Astrocyte (in vitro differentiated cells and primary cell): ENCODE measurements at regions not wholly inside any gene's neighbourhood (a gene's known extent, or its start where the extent isn't known, plus 50 kb on each side); places are given as distances from the start of the nearest gene placed in this dataset.

Experiments
- DNase-seq: peaks from one replicate; pipeline ENCODE4 v3.0.0-alpha.2; 2010; ENCODE audit warnings: low read depth
- FAIRE-seq: peaks from 2 replicates; lab custom pipeline; 2011; peaks lifted over from hg19 to GRCh38; lab: Jason Lieb, UNC
- H2AFZ ChIP-seq: 2 replicates; pipeline ENCODE4 v1.6.0; 2012; ENCODE audit warnings: low read depth, low read length, inconsistent platforms
- H3K27ac ChIP-seq: 2 replicates; pipeline ENCODE4 v1.5.1; 2011; ENCODE audit warnings: low read depth, low read length, inconsistent platforms
- H3K27me3 ChIP-seq: 2 replicates; pipeline ENCODE4 v1.6.0; 2011; ENCODE audit warnings: low read length, inconsistent platforms; ENCODE audit not compliant: insufficient read depth
- H3K36me3 ChIP-seq: 2 replicates; pipeline ENCODE4 v1.5.1; 2011; ENCODE audit warnings: low read length, inconsistent platforms; ENCODE audit not compliant: insufficient read depth
- H3K4me1 ChIP-seq: 2 replicates; pipeline ENCODE4 v1.5.1; 2011; ENCODE audit warnings: low read length, inconsistent platforms; ENCODE audit not compliant: insufficient read depth
- H3K4me2 ChIP-seq: 2 replicates; pipeline ENCODE4 v1.6.0; 2012; ENCODE audit warnings: low read length, inconsistent platforms
- H3K4me3 ChIP-seq: 2 replicates; pipeline ENCODE4 v1.5.1; 2011; ENCODE audit warnings: low read depth, mild to moderate bottlenecking, low read length, inconsistent platforms; ENCODE audit not compliant: insufficient read depth
- H3K79me2 ChIP-seq: 2 replicates; pipeline ENCODE4 v1.6.0; 2012; ENCODE audit warnings: mild to moderate bottlenecking, low read length, inconsistent platforms; ENCODE audit not compliant: insufficient read depth
- H3K9ac ChIP-seq: 2 replicates; pipeline ENCODE4 v1.6.0; 2012; ENCODE audit warnings: mild to moderate bottlenecking, low read length, inconsistent platforms
- H3K9me3 ChIP-seq: 2 replicates; pipeline ENCODE4 v1.5.1; 2012; ENCODE audit warnings: low read depth, mild to moderate bottlenecking, low read length, inconsistent platforms; ENCODE audit not compliant: insufficient read depth
- H4K20me1 ChIP-seq: 2 replicates; pipeline ENCODE4 v1.6.0; 2012; ENCODE audit warnings: low read length, inconsistent platforms; ENCODE audit not compliant: insufficient read depth
- H3K27ac Mint-ChIP-seq: one replicate; pipeline ENCODE4 v1.8.0; 2021; ENCODE audit warnings: mild to moderate bottlenecking, mixed read lengths; ENCODE audit not compliant: unreplicated experiment
- H3K27me3 Mint-ChIP-seq: one replicate; pipeline ENCODE4 v1.8.0; 2021; ENCODE audit warnings: low read depth, mixed read lengths; ENCODE audit not compliant: unreplicated experiment
- H3K36me3 Mint-ChIP-seq: one replicate; pipeline ENCODE4 v1.8.0; 2021; ENCODE audit warnings: low read depth, mixed read lengths; ENCODE audit not compliant: unreplicated experiment
- H3K4me1 Mint-ChIP-seq: one replicate; pipeline ENCODE4 v1.8.0; 2021; ENCODE audit warnings: low read depth, mixed read lengths; ENCODE audit not compliant: unreplicated experiment
- H3K4me3 Mint-ChIP-seq: one replicate; pipeline ENCODE4 v1.8.0; 2021; ENCODE audit warnings: mild to moderate bottlenecking, moderate library complexity, mixed read lengths; ENCODE audit not compliant: unreplicated experiment
- H3K9me3 Mint-ChIP-seq: one replicate; pipeline ENCODE4 v1.8.0; 2021; ENCODE audit warnings: mild to moderate bottlenecking, mixed read lengths; ENCODE audit not compliant: unreplicated experiment
- CTCF ChIP-seq: IDR thresholded peaks from 2 replicates; pipeline ENCODE4 v1.5.1; 2011; ENCODE audit warnings: low read depth, mild to moderate bottlenecking, inconsistent platforms, low read length, moderate library complexity; ENCODE audit not compliant: insufficient read depth
- EZH2 ChIP-seq: IDR thresholded peaks from 2 replicates; pipeline ENCODE4 v1.6.1; 2012; ENCODE audit warnings: mild to moderate bottlenecking, low read length, inconsistent platforms; ENCODE audit not compliant: insufficient read depth

- DNase-seq (peak; percentile 98), FAIRE-seq (peak; percentile 100)
- Histone ChIP-seq H3K4me1 (peaks cover 43% of the 10 kb centered on the region), H3K36me3 (no peaks in the 10 kb centered on the region), H3K4me3 (no peak overlapping the region), H3K27me3 (peaks cover 25% of the 10 kb centered on the region), H3K9me3 (no peaks in the 10 kb centered on the region), H2AFZ (no peak overlapping the region), H3K27ac (no peak overlapping the region), H3K4me2 (peak overlapping the region; percentile 27), H3K79me2 (no peaks in the 10 kb centered on the region), H3K9ac (no peak overlapping the region), H4K20me1 (no peaks in the 10 kb centered on the region)
- no peaks in the 10 kb centered on the region for H3K9me3 Mint-ChIP-seq
- H3K4me3 Mint-ChIP-seq, result no peak overlapping the region
- peaks cover 13% of the 10 kb centered on the region for H3K4me1 Mint-ChIP-seq
- peaks cover 5% of the 10 kb centered on the region for H3K27me3 Mint-ChIP-seq
- H3K27ac Mint-ChIP-seq, result no peak overlapping the region
- H3K36me3 Mint-ChIP-seq, result no peaks in the 10 kb centered on the region
- TF ChIP-seq EZH2 (no peak), CTCF (no peak)
These were observed 213.5 kb upstream of the ZNF32 start for GRCh38 chr10:43861966-43862751.

- H3K27ac Mint-ChIP-seq, result no peak overlapping the region
- no peak for DNase-seq
- Histone ChIP-seq H3K27ac (no peak overlapping the region), H3K4me3 (no peak overlapping the region), H3K36me3 (no peaks in the 10 kb centered on the region), H3K4me1 (peaks cover 42% of the 10 kb centered on the region), H3K27me3 (peaks cover 27% of the 10 kb centered on the region), H3K4me2 (no peak overlapping the region), H4K20me1 (no peaks in the 10 kb centered on the region), H3K79me2 (no peaks in the 10 kb centered on the region), H2AFZ (no peak overlapping the region), H3K9ac (no peak overlapping the region), H3K9me3 (no peaks in the 10 kb centered on the region)
- no peak for TF ChIP-seq CTCF
- TF ChIP-seq EZH2, result no peak
- no peaks in the 10 kb centered on the region for H3K27me3 Mint-ChIP-seq
- peaks cover 18% of the 10 kb centered on the region for H3K4me1 Mint-ChIP-seq
- no peak overlapping the region for H3K4me3 Mint-ChIP-seq
- no peak for FAIRE-seq
- H3K36me3 Mint-ChIP-seq, result peaks cover 2% of the 10 kb centered on the region
- H3K9me3 Mint-ChIP-seq, result peaks cover 4% of the 10 kb centered on the region
These were observed 210.4 kb upstream of the ZNF32 start for GRCh38 chr10:43859016-43859525.

GRCh38 chr10:43857931-43858315, 209.2 kb upstream of the ZNF32 start:
- Histone ChIP-seq H3K79me2 (no peaks in the 10 kb centered on the region), H3K4me2 (peak overlapping the region; percentile 27), H4K20me1 (no peaks in the 10 kb centered on the region), H3K4me1 (peaks cover 35% of the 10 kb centered on the region), H2AFZ (no peak overlapping the region), H3K9ac (no peak overlapping the region), H3K27ac (no peak overlapping the region), H3K4me3 (no peak overlapping the region), H3K9me3 (no peaks in the 10 kb centered on the region), H3K36me3 (no peaks in the 10 kb centered on the region), H3K27me3 (peaks cover 35% of the 10 kb centered on the region)
- no peak for DNase-seq
- H3K27ac Mint-ChIP-seq, result no peak overlapping the region
- no peak overlapping the region for H3K4me3 Mint-ChIP-seq
- H3K9me3 Mint-ChIP-seq, result peaks cover 5% of the 10 kb centered on the region
- TF ChIP-seq CTCF, result no peak
- TF ChIP-seq EZH2, result no peak
- FAIRE-seq, result no peak
- peaks cover 2% of the 10 kb centered on the region for H3K36me3 Mint-ChIP-seq
- H3K27me3 Mint-ChIP-seq, result no peaks in the 10 kb centered on the region
- peaks cover 19% of the 10 kb centered on the region for H3K4me1 Mint-ChIP-seq
